HEK293 (cell line): ENCODE measurements at regions not wholly inside any gene's neighbourhood (a gene's known extent, or its start where the extent isn't known, plus 50 kb on each side); places are given as distances from the start of the nearest gene placed in this dataset.

Experiments used
- CTCF ChIA-PET: fragments of 350-600 bp; formaldehyde crosslinking; extraction: SDS; loops from one replicate; lab custom pipeline; 2021; ENCODE audit warnings: antibody characterized with exemption; lab: Yijun Ruan, JAX
- POLR2A ChIA-PET: fragments of 300-600 bp; formaldehyde crosslinking; extraction: SDS; loops from one replicate; lab custom pipeline; 2020; ENCODE audit warnings: antibody characterized with exemption, inconsistent platforms; lab: Yijun Ruan, JAX
- H3K27ac ChIP-seq: fragments of 200-500 bp; sonication (Bioruptor generic); 2 replicates; pipeline ENCODE4 v1.5.1; 2014; ENCODE audit warnings: low read depth, low read length, control low read depth, inconsistent platforms; ENCODE audit errors: extremely low read depth
- H3K36me3 ChIP-seq, 2 experiments: fragments of 200-500 bp in 1 of 2; sonication (Bioruptor generic) in 1 of 2; 1 replicate in 1 of 2; 2 replicates in 1 of 2; pipeline ENCODE4 v1.5.1; 2014 to 2017; ENCODE audit warnings: inconsistent platforms in 2 of 2, low read length in 2 of 2; ENCODE audit not compliant: control insufficient read depth in 2 of 2, insufficient read depth in 1 of 2
- H3K4me1 ChIP-seq: fragments of 200-500 bp; sonication (Bioruptor generic); 2 replicates; pipeline ENCODE4 v1.5.1; 2014; ENCODE audit warnings: mild to moderate bottlenecking, low read length, inconsistent platforms; ENCODE audit not compliant: control insufficient read depth, insufficient read depth
- H3K4me3 ChIP-seq: 2 replicates; pipeline ENCODE4 v1.5.1; 2011; ENCODE audit warnings: low read depth, mild to moderate bottlenecking, control low read depth, low read length, moderate library complexity
- H3K9me3 ChIP-seq: fragments of 200-500 bp; sonication (Bioruptor generic); 2 replicates; pipeline ENCODE4 v1.5.1; 2014; ENCODE audit warnings: low read depth, low read length, inconsistent platforms; ENCODE audit not compliant: control insufficient read depth, insufficient read depth
- HOXC10 ChIP-seq: sonication (generic); formaldehyde crosslinking; IDR thresholded peaks from 2 replicates; pipeline ENCODE4 v1.8.1; 2023; ENCODE audit warnings: mild to moderate bottlenecking, missing genetic modification reagents
- KLF10 ChIP-seq: fragments of 450-650 bp; IDR thresholded peaks from 2 replicates; pipeline ENCODE4 v1.5.1; 2018; ENCODE audit warnings: missing biosample characterization, mild to moderate bottlenecking, missing genetic modification characterization
- MZF1 ChIP-seq: fragments of 450-650 bp; formaldehyde crosslinking; IDR thresholded peaks from 2 replicates; pipeline ENCODE4 v1.5.1; 2017; ENCODE audit warnings: missing biosample characterization, missing genetic modification characterization, borderline replicate concordance
- OSR2 ChIP-seq: fragments of 450-650 bp; formaldehyde crosslinking; IDR thresholded peaks from 2 replicates; pipeline ENCODE4 v1.5.1; 2016; ENCODE audit warnings: missing biosample characterization, missing genetic modification characterization
- ZIC2 ChIP-seq: fragments of 450-650 bp; formaldehyde crosslinking; IDR thresholded peaks from 2 replicates; pipeline ENCODE4 v1.5.1; 2016; ENCODE audit warnings: missing biosample characterization, missing genetic modification characterization
- ZNF175 ChIP-seq: fragments of 450-650 bp; formaldehyde crosslinking; IDR thresholded peaks from 2 replicates; pipeline ENCODE4 v1.5.1; 2016; ENCODE audit warnings: missing biosample characterization, missing genetic modification characterization
- ZNF24 ChIP-seq: fragments of 450-650 bp; formaldehyde crosslinking; IDR thresholded peaks from 2 replicates; pipeline ENCODE4 v1.5.1; 2016; ENCODE audit warnings: missing biosample characterization, missing genetic modification characterization
- ZNF404 ChIP-seq: fragments of 450-650 bp; formaldehyde crosslinking; IDR thresholded peaks from 2 replicates; pipeline ENCODE4 v1.5.1; 2017; ENCODE audit warnings: missing biosample characterization, missing genetic modification characterization
- ZNF561 ChIP-seq: fragments of 450-650 bp; IDR thresholded peaks from 2 replicates; pipeline ENCODE4 v1.5.1; 2018; ENCODE audit warnings: missing biosample characterization, missing genetic modification characterization, borderline replicate concordance
- TF ChIP-seq, protein P1 (sequence below): fragments of 450-650 bp; formaldehyde crosslinking; IDR thresholded peaks from 2 replicates; pipeline ENCODE4 v1.5.1; 2016; ENCODE audit warnings: missing biosample characterization, missing genetic modification characterization
- TF ChIP-seq, protein P2 (sequence below): fragments of 450-650 bp; formaldehyde crosslinking; IDR thresholded peaks from 2 replicates; pipeline ENCODE4 v1.5.0; 2017; ENCODE audit warnings: missing biosample characterization, missing genetic modification characterization, borderline replicate concordance
- TF ChIP-seq, protein P3 (sequence below): fragments of 450-650 bp; formaldehyde crosslinking; IDR thresholded peaks from 2 replicates; pipeline ENCODE4 v1.5.1; 2016; ENCODE audit warnings: missing biosample characterization, missing genetic modification characterization, borderline replicate concordance
- TF ChIP-seq, protein P4 (sequence below): fragments of 450-650 bp; IDR thresholded peaks from 2 replicates; pipeline ENCODE4 v1.5.1; 2018; ENCODE audit warnings: missing biosample characterization, missing genetic modification characterization
- TF ChIP-seq, protein P5 (sequence below): fragments of 450-650 bp; formaldehyde crosslinking; conservative IDR thresholded peaks from 2 replicates; pipeline ENCODE4 v1.5.1; 2016; ENCODE audit warnings: low read depth, missing biosample characterization, missing genetic modification characterization
- TF ChIP-seq, protein P6 (sequence below): fragments of 450-650 bp; formaldehyde crosslinking; optimal IDR thresholded peaks from 2 replicates; pipeline ENCODE3; 2016; ENCODE audit warnings: missing biosample characterization, mild to moderate bottlenecking, missing genetic modification characterization

DNA sequence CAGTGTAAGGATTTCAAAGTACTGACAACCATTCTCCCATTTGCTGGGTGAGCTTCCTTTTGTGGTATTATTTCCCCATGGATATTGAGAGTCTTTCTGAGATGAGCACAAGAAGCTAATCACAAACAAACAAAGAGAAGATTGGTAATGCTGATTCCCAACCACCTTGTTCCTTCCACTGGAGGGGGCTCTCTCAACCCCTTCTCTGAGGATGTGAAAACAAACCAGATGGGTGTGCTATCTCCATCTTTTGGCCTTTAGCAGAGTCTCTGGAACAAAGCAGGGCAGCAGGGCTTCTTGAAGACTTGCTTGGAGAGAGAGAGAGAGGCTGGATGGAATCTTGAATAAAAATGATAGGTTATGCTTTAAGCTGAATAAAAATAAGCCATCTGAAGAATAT lies 576.7 kb upstream of the ZNF462 start:
- Histone ChIP-seq H3K4me3 (no peak overlapping the region), H3K36me3 (no peaks in the 10 kb centered on the region), H3K27ac (no peak overlapping the region), H3K4me1 (no peaks in the 10 kb centered on the region), H3K9me3 (no peaks in the 10 kb centered on the region)
- ChIA-PET POLR2A (no interaction called here), CTCF (interaction anchor here (0.6 to 0.9 kb wide), 2 partner anchors 181 to 884 kb away, joined by 3 to 5 read pairs; no protein-coding TSS in a partner anchor)
- TF ChIP-seq, protein P1, sequence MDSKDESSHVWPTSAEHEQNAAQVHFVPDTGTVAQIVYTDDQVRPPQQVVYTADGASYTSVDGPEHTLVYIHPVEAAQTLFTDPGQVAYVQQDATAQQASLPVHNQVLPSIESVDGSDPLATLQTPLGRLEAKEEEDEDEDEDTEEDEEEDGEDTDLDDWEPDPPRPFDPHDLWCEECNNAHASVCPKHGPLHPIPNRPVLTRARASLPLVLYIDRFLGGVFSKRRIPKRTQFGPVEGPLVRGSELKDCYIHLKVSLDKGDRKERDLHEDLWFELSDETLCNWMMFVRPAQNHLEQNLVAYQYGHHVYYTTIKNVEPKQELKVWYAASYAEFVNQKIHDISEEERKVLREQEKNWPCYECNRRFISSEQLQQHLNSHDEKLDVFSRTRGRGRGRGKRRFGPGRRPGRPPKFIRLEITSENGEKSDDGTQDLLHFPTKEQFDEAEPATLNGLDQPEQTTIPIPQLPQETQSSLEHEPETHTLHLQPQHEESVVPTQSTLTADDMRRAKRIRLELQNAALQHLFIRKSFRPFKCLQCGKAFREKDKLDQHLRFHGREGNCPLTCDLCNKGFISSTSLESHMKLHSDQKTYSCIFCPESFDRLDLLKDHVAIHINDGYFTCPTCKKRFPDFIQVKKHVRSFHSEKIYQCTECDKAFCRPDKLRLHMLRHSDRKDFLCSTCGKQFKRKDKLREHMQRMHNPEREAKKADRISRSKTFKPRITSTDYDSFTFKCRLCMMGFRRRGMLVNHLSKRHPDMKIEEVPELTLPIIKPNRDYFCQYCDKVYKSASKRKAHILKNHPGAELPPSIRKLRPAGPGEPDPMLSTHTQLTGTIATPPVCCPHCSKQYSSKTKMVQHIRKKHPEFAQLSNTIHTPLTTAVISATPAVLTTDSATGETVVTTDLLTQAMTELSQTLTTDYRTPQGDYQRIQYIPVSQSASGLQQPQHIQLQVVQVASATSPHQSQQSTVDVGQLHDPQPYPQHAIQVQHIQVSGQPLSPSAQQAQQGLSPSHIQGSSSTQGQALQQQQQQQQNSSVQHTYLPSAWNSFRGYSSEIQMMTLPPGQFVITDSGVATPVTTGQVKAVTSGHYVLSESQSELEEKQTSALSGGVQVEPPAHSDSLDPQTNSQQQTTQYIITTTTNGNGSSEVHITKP (tag by site-specific recombination): no peak
- no peak for TF ChIP-seq KLF10
- TF ChIP-seq OSR2 (tag by site-specific recombination): no peak
- no peak for TF ChIP-seq ZNF404 (tag by site-specific recombination)
- TF ChIP-seq ZNF24 (tag by site-specific recombination): no peak
- TF ChIP-seq, protein P2, sequence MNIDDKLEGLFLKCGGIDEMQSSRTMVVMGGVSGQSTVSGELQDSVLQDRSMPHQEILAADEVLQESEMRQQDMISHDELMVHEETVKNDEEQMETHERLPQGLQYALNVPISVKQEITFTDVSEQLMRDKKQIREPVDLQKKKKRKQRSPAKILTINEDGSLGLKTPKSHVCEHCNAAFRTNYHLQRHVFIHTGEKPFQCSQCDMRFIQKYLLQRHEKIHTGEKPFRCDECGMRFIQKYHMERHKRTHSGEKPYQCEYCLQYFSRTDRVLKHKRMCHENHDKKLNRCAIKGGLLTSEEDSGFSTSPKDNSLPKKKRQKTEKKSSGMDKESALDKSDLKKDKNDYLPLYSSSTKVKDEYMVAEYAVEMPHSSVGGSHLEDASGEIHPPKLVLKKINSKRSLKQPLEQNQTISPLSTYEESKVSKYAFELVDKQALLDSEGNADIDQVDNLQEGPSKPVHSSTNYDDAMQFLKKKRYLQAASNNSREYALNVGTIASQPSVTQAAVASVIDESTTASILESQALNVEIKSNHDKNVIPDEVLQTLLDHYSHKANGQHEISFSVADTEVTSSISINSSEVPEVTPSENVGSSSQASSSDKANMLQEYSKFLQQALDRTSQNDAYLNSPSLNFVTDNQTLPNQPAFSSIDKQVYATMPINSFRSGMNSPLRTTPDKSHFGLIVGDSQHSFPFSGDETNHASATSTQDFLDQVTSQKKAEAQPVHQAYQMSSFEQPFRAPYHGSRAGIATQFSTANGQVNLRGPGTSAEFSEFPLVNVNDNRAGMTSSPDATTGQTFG (tag by site-specific recombination): no peak
- TF ChIP-seq ZIC2: no peak
- TF ChIP-seq, protein P3, sequence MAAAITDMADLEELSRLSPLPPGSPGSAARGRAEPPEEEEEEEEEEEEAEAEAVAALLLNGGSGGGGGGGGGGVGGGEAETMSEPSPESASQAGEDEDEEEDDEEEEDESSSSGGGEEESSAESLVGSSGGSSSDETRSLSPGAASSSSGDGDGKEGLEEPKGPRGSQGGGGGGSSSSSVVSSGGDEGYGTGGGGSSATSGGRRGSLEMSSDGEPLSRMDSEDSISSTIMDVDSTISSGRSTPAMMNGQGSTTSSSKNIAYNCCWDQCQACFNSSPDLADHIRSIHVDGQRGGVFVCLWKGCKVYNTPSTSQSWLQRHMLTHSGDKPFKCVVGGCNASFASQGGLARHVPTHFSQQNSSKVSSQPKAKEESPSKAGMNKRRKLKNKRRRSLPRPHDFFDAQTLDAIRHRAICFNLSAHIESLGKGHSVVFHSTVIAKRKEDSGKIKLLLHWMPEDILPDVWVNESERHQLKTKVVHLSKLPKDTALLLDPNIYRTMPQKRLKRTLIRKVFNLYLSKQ (tag by site-specific recombination): no peak
- TF ChIP-seq HOXC10 (CRISPR knock-in tag): no peak
- no peak for TF ChIP-seq MZF1 (tag by site-specific recombination)
- TF ChIP-seq, protein P4, sequence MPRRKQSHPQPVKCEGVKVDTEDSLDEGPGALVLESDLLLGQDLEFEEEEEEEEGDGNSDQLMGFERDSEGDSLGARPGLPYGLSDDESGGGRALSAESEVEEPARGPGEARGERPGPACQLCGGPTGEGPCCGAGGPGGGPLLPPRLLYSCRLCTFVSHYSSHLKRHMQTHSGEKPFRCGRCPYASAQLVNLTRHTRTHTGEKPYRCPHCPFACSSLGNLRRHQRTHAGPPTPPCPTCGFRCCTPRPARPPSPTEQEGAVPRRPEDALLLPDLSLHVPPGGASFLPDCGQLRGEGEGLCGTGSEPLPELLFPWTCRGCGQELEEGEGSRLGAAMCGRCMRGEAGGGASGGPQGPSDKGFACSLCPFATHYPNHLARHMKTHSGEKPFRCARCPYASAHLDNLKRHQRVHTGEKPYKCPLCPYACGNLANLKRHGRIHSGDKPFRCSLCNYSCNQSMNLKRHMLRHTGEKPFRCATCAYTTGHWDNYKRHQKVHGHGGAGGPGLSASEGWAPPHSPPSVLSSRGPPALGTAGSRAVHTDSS (tag by site-specific recombination): no peak
- no peak for TF ChIP-seq ZNF561 (tag by site-specific recombination)
- TF ChIP-seq, protein P5, sequence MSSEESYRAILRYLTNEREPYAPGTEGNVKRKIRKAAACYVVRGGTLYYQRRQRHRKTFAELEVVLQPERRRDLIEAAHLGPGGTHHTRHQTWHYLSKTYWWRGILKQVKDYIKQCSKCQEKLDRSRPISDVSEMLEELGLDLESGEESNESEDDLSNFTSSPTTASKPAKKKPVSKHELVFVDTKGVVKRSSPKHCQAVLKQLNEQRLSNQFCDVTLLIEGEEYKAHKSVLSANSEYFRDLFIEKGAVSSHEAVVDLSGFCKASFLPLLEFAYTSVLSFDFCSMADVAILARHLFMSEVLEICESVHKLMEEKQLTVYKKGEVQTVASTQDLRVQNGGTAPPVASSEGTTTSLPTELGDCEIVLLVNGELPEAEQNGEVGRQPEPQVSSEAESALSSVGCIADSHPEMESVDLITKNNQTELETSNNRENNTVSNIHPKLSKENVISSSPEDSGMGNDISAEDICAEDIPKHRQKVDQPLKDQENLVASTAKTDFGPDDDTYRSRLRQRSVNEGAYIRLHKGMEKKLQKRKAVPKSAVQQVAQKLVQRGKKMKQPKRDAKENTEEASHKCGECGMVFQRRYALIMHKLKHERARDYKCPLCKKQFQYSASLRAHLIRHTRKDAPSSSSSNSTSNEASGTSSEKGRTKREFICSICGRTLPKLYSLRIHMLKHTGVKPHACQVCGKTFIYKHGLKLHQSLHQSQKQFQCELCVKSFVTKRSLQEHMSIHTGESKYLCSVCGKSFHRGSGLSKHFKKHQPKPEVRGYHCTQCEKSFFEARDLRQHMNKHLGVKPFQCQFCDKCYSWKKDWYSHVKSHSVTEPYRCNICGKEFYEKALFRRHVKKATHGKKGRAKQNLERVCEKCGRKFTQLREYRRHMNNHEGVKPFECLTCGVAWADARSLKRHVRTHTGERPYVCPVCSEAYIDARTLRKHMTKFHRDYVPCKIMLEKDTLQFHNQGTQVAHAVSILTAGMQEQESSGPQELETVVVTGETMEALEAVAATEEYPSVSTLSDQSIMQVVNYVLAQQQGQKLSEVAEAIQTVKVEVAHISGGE (tag by site-specific recombination): no peak
- no peak for TF ChIP-seq ZNF175 (tag by site-specific recombination)
- TF ChIP-seq, protein P6, sequence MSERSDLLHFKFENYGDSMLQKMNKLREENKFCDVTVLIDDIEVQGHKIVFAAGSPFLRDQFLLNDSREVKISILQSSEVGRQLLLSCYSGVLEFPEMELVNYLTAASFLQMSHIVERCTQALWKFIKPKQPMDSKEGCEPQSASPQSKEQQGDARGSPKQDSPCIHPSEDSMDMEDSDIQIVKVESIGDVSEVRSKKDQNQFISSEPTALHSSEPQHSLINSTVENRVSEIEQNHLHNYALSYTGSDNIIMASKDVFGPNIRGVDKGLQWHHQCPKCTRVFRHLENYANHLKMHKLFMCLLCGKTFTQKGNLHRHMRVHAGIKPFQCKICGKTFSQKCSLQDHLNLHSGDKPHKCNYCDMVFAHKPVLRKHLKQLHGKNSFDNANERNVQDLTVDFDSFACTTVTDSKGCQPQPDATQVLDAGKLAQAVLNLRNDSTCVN: no peak
